PC-9 (cell line): ENCODE measurements at regions not wholly inside any gene's neighbourhood (a gene's known extent, or its start where the extent isn't known, plus 50 kb on each side); places are given as distances from the start of the nearest gene placed in this dataset.

Experiments used
- BruUV-seq: library from RNA; stranded (reverse); fragments of 400-500 nt; replicated peaks from 2 replicates; lab custom pipeline; 2021; lab: Mats Ljungman, UMichigan
- CTCF ChIA-PET: fragments of 300-600 bp; sonication (Branson Sonifier 250); formaldehyde crosslinking; loops from one replicate; lab custom pipeline; 2022; ENCODE audit warnings: antibody characterized with exemption; lab: Charles Lee
- POLR2A ChIA-PET: fragments of 300-600 bp; sonication (Branson Sonifier 250); formaldehyde crosslinking; loops from one replicate; lab custom pipeline; 2022; ENCODE audit warnings: antibody characterized with exemption; ENCODE audit not compliant: unreplicated experiment; lab: Charles Lee
- DNase-seq, 2 experiments: peaks; one replicate each; pipeline versions ENCODE4 v3.0.0 to v3.0.0-alpha.2; 2015 to 2022; ENCODE audit warnings: mixed read lengths in 1 of 2
- H2AFZ ChIP-seq: fragments of 200-600 bp; sonication (generic); 2 replicates; pipeline ENCODE4 v1.8.1; 2017; ENCODE audit warnings: antibody characterized with exemption
- H3F3A ChIP-seq: fragments of 200-600 bp; sonication (generic); 2 replicates; pipeline ENCODE4 v1.8.1; 2017; ENCODE audit warnings: antibody characterized with exemption, mild to moderate bottlenecking, low read depth; ENCODE audit not compliant: insufficient read depth
- H3K27ac ChIP-seq: fragments of 200-600 bp; sonication (generic); 2 replicates; pipeline ENCODE4 v1.6.1; 2016; ENCODE audit warnings: mixed run types
- H3K27me3 ChIP-seq: fragments of 200-600 bp; sonication (generic); 2 replicates; pipeline ENCODE4 v1.6.1; 2016; ENCODE audit warnings: low read depth, mixed run types; ENCODE audit not compliant: insufficient read depth
- H3K36me3 ChIP-seq: fragments of 200-600 bp; sonication (generic); 2 replicates; pipeline ENCODE4 v1.6.1; 2016; ENCODE audit warnings: low read depth, mixed run types
- H3K4me1 ChIP-seq: fragments of 200-600 bp; sonication (generic); replicated peaks from 2 replicates; pipeline ENCODE4 v1.6.1; 2016; ENCODE audit warnings: mixed run types; ENCODE audit not compliant: insufficient read depth
- H3K4me2 ChIP-seq: fragments of 200-600 bp; sonication (generic); 2 replicates; pipeline ENCODE4 v1.6.1; 2017; ENCODE audit warnings: mixed run types
- H3K4me3 ChIP-seq: fragments of 200-600 bp; sonication (generic); 2 replicates; pipeline ENCODE4 v1.6.1; 2016; ENCODE audit warnings: mixed run types
- H3K79me2 ChIP-seq: fragments of 200-600 bp; sonication (generic); 2 replicates; pipeline ENCODE4 v1.6.1; 2017; ENCODE audit warnings: low read depth, mixed run types
- H3K9me2 ChIP-seq: fragments of 200-600 bp; sonication (generic); 2 replicates; pipeline ENCODE4 v1.8.1; 2017; ENCODE audit warnings: mild to moderate bottlenecking; ENCODE audit not compliant: insufficient read depth
- H3K9me3 ChIP-seq: fragments of 200-600 bp; sonication (generic); 2 replicates; pipeline ENCODE4 v1.8.1; 2016; ENCODE audit warnings: low read depth; ENCODE audit not compliant: insufficient read depth
- H4K20me1 ChIP-seq: fragments of 200-600 bp; sonication (generic); 2 replicates; pipeline ENCODE4 v1.8.1; 2017; ENCODE audit not compliant: insufficient read depth
- EZH2 ChIP-seq: fragments of 200-600 bp; sonication (generic); IDR thresholded peaks from 2 replicates; pipeline ENCODE4 v1.8.0; 2017; ENCODE audit warnings: antibody characterized with exemption, low read depth
- intact Hi-C: fragments of 100-400 bp; cut with micrococcal nuclease; formaldehyde crosslinking; loops from one replicate; pipeline ENCODE4 v1.10.0; 2022; ENCODE audit not compliant: unreplicated experiment
- TF ChIP-seq, protein P1 (sequence below): fragments of 200-600 bp; sonication (generic); conservative IDR thresholded peaks from 2 replicates; pipeline ENCODE4 v1.6.1; 2017; ENCODE audit warnings: mixed run types, antibody characterized with exemption, mild to moderate bottlenecking, moderate library complexity

DNA sequence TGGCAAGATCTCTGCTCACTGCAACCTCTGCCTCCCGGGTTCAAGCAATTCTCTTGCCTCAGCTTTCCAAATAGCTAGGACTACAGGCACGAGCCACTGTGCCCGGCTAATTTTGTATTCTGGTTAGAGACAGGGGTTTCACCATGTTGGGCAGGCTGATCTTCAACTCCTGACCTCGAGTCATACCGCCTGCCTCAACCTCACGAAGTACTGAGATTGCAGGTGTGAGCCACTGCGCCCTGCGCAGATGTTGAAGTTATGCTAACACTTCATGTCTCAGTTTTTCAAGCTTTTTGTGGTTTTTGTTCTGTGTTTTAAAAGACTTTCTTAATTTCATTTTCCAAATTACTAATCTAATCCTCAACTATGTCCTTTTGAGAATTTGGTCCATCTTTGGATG is 154.4 kb upstream of the TLL1 start:
- CTCF ChIA-PET, result no interaction called here

DNA sequence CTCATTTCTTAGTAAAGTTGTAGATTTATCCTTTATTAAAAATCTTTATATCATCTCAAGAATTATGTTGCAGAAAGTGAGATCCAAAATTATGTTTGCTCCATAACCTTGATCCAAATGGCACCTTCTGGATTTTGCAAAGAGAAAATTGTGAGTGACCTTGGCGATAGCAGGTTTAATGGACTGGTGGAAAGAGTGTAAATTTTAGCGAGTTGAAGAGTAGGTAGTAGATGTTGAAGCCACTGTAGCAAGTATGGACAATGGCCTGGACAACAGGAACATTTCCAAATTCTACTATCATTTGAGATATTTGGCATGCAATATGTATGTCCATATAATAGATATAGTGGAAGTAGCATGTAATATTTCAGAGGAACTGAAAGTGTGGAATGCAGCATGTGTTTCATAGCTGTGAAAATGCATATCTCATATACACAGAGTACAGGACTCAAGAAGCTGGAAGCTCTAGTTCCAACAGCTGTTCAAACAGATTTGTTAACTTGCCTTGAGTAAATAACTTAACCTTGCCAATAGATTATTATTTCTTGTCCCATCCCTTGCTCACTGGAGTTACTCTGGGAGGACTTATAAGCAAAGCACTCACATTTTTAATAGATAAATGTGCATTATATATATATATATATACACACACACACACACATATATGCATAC is 152.5 kb upstream of the TLL1 start:
- no peaks in the 10 kb centered on the region for H3K9me3 ChIP-seq
- no peaks in the 10 kb centered on the region; the same call in 1 of the 2 replicates for H3K4me1 ChIP-seq
- TF ChIP-seq, protein P1, sequence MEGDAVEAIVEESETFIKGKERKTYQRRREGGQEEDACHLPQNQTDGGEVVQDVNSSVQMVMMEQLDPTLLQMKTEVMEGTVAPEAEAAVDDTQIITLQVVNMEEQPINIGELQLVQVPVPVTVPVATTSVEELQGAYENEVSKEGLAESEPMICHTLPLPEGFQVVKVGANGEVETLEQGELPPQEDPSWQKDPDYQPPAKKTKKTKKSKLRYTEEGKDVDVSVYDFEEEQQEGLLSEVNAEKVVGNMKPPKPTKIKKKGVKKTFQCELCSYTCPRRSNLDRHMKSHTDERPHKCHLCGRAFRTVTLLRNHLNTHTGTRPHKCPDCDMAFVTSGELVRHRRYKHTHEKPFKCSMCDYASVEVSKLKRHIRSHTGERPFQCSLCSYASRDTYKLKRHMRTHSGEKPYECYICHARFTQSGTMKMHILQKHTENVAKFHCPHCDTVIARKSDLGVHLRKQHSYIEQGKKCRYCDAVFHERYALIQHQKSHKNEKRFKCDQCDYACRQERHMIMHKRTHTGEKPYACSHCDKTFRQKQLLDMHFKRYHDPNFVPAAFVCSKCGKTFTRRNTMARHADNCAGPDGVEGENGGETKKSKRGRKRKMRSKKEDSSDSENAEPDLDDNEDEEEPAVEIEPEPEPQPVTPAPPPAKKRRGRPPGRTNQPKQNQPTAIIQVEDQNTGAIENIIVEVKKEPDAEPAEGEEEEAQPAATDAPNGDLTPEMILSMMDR, result no peak
- TF ChIP-seq EZH2, result no peak
- H3K27ac ChIP-seq, result no peak overlapping the region
- no peak overlapping the region for H2AFZ ChIP-seq
- no peak for DNase-seq
- H3K36me3 ChIP-seq, result no peaks in the 10 kb centered on the region
- BruUV-seq, result no TSS peak
- H4K20me1 ChIP-seq, result no peaks in the 10 kb centered on the region
- intact Hi-C loops, result no loop called here
- H3K79me2 ChIP-seq, result no peaks in the 10 kb centered on the region
- H3K27me3 ChIP-seq, result no peaks in the 10 kb centered on the region
- CTCF ChIA-PET, result no interaction called here
- no peak overlapping the region for H3K4me3 ChIP-seq
- H3K4me2 ChIP-seq, result no peak overlapping the region
- POLR2A ChIA-PET, result no interaction called here
- H3K9me2 ChIP-seq, result no peaks in the 10 kb centered on the region
- no peaks in the 10 kb centered on the region for H3F3A ChIP-seq

More for the DNA sequence above, 154.4 kb upstream of the TLL1 start:
- TF ChIP-seq, protein P1, result no peak
- no peak for TF ChIP-seq EZH2
- Histone ChIP-seq H3F3A (no peaks in the 10 kb centered on the region), H2AFZ (no peak overlapping the region), H3K9me3 (no peaks in the 10 kb centered on the region), H3K9me2 (no peaks in the 10 kb centered on the region), H3K4me3 (no peak overlapping the region), H3K27ac (no peak overlapping the region), H3K27me3 (no peaks in the 10 kb centered on the region), H4K20me1 (no peaks in the 10 kb centered on the region), H3K4me2 (no peak overlapping the region), H3K79me2 (no peaks in the 10 kb centered on the region), H3K36me3 (no peaks in the 10 kb centered on the region), H3K4me1 (no peaks in the 10 kb centered on the region; the same call in 1 of the 2 replicates)
- intact Hi-C loops, result no loop called here
- POLR2A ChIA-PET, result no interaction called here
- BruUV-seq, result no TSS peak
- DNase-seq, result no peak

- H3K9me2 ChIP-seq, result no peaks in the 10 kb centered on the region
- H3K79me2 ChIP-seq, result no peaks in the 10 kb centered on the region
- H3K27me3 ChIP-seq, result no peaks in the 10 kb centered on the region
- no peak overlapping the region for H3K4me2 ChIP-seq
- BruUV-seq, result no TSS peak
- no peaks in the 10 kb centered on the region for H3K36me3 ChIP-seq
- TF ChIP-seq, protein P1, result no peak
- TF ChIP-seq EZH2, result no peak
- no peak overlapping the region for H3K27ac ChIP-seq
- no peak for DNase-seq
- ChIA-PET POLR2A (no interaction called here), CTCF (no interaction called here)
- H2AFZ ChIP-seq, result no peak overlapping the region
- no peaks in the 10 kb centered on the region for H3K9me3 ChIP-seq
- no peaks in the 10 kb centered on the region for H4K20me1 ChIP-seq
- no peaks in the 10 kb centered on the region for H3F3A ChIP-seq
- H3K4me1 ChIP-seq, result no peaks in the 10 kb centered on the region; the same call in 1 of the 2 replicates
- H3K4me3 ChIP-seq, result no peak overlapping the region
- intact Hi-C loops, result no loop called here
These were observed 151.2 kb upstream of the TLL1 start for GRCh38 chr4:165721815-165722214.
